H9 (cell line): ENCODE measurements at regions not wholly inside any gene's neighbourhood (a gene's known extent, or its start where the extent isn't known, plus 50 kb on each side); places are given as distances from the start of the nearest gene placed in this dataset.

Source experiments
- DNase-seq: peaks from one replicate; pipeline ENCODE4 v3.0.0-alpha.2; 2017
- H2AFZ ChIP-seq: one replicate; pipeline ENCODE4 v1.6.1; 2013; ENCODE audit warnings: mild to moderate bottlenecking, low read length, control low read depth, moderate library complexity
- H2AK5ac ChIP-seq: 2 replicates; pipeline ENCODE4 v1.6.1; 2013; ENCODE audit warnings: low read length, control low read depth, mixed read lengths; ENCODE audit not compliant: insufficient read length
- H2BK120ac ChIP-seq: one replicate; pipeline ENCODE4 v1.6.1; 2013; ENCODE audit warnings: low read depth, mild to moderate bottlenecking, low read length, control low read depth, inconsistent platforms; ENCODE audit not compliant: poor library complexity, severe bottlenecking
- H2BK12ac ChIP-seq: 2 replicates; pipeline ENCODE4 v1.6.1; 2013; ENCODE audit warnings: low read length, control low read depth, mixed read lengths, low read depth; ENCODE audit not compliant: insufficient read length
- H2BK15ac ChIP-seq: 2 replicates; pipeline ENCODE4 v1.6.1; 2013; ENCODE audit warnings: low read depth, low read length, control low read depth
- H2BK20ac ChIP-seq: one replicate; pipeline ENCODE4 v1.6.1; 2013; ENCODE audit warnings: low read depth, mild to moderate bottlenecking, low read length, control low read depth, inconsistent platforms; ENCODE audit not compliant: poor library complexity, severe bottlenecking
- H2BK5ac ChIP-seq: 2 replicates; pipeline ENCODE4 v1.6.1; 2013; ENCODE audit warnings: low read length, control low read depth, mixed read lengths; ENCODE audit not compliant: insufficient read length
- H3K14ac ChIP-seq: 2 replicates; pipeline ENCODE4 v1.6.1; 2013; ENCODE audit warnings: low read length, control low read depth; ENCODE audit not compliant: insufficient read depth
- H3K18ac ChIP-seq: 2 replicates; pipeline ENCODE4 v1.6.1; 2013; ENCODE audit warnings: low read depth, mild to moderate bottlenecking, mixed read lengths, low read length, control low read depth; ENCODE audit not compliant: insufficient read length
- H3K23ac ChIP-seq: 2 replicates; pipeline ENCODE4 v1.6.1; 2013; ENCODE audit warnings: low read length, control low read depth, mixed read lengths, low read depth; ENCODE audit not compliant: insufficient read length
- H3K23me2 ChIP-seq: 2 replicates; pipeline ENCODE4 v1.6.1; 2013; ENCODE audit warnings: low read depth, mild to moderate bottlenecking, mixed read lengths, low read length, control low read depth; ENCODE audit not compliant: insufficient read length, poor library complexity, severe bottlenecking
- H3K27ac ChIP-seq: 2 replicates; pipeline ENCODE4 v1.5.1; 2013; ENCODE audit warnings: low read length, control low read depth, mixed read lengths, low read depth; ENCODE audit not compliant: insufficient read length
- H3K27me3 ChIP-seq: 2 replicates; pipeline ENCODE4 v1.6.1; 2013; ENCODE audit warnings: low read length, control low read depth, inconsistent platforms; ENCODE audit not compliant: insufficient read depth
- H3K4ac ChIP-seq: 2 replicates; pipeline ENCODE4 v1.6.1; 2013; ENCODE audit warnings: low read depth, mild to moderate bottlenecking, control low read depth, inconsistent platforms, low read length, moderate library complexity
- H3K4me1 ChIP-seq: 2 replicates; pipeline ENCODE4 v1.6.1; 2013; ENCODE audit warnings: low read length, control low read depth, inconsistent platforms; ENCODE audit not compliant: insufficient read depth
- H3K4me2 ChIP-seq: 2 replicates; pipeline ENCODE4 v1.6.1; 2013; ENCODE audit warnings: low read length, control low read depth, mixed read lengths; ENCODE audit not compliant: insufficient read length, insufficient read depth
- H3K56ac ChIP-seq: 2 replicates; pipeline ENCODE4 v1.6.1; 2013; ENCODE audit warnings: low read depth, mild to moderate bottlenecking, mixed read lengths, low read length, control low read depth; ENCODE audit not compliant: insufficient read length
- H3K79me1 ChIP-seq: 2 replicates; pipeline ENCODE4 v1.6.1; 2013; ENCODE audit warnings: low read depth, mild to moderate bottlenecking, moderate library complexity, low read length, control low read depth, inconsistent platforms; ENCODE audit not compliant: insufficient read depth, poor library complexity, severe bottlenecking
- H3K79me2 ChIP-seq: 2 replicates; pipeline ENCODE4 v1.6.1; 2013; ENCODE audit warnings: low read length, control low read depth, inconsistent platforms; ENCODE audit not compliant: insufficient read depth
- H3K9ac ChIP-seq: 2 replicates; pipeline ENCODE4 v1.6.1; 2013; ENCODE audit warnings: low read length, control low read depth, mixed read lengths; ENCODE audit not compliant: insufficient read length; ENCODE audit errors: extremely low read depth
- H3K9me3 ChIP-seq: one replicate; pipeline ENCODE4 v1.6.1; 2013; ENCODE audit warnings: low read depth, low read length, inconsistent platforms; ENCODE audit not compliant: control insufficient read depth
- H3T11ph ChIP-seq: one replicate; pipeline ENCODE4 v1.6.1; 2013; ENCODE audit warnings: mild to moderate bottlenecking, low read length, control low read depth, inconsistent platforms
- H4K20me1 ChIP-seq: one replicate; pipeline ENCODE4 v1.6.1; 2013; ENCODE audit not compliant: control insufficient read depth, insufficient read length, insufficient read depth
- H4K5ac ChIP-seq: 2 replicates; pipeline ENCODE4 v1.6.1; 2013; ENCODE audit warnings: low read depth, mild to moderate bottlenecking, mixed read lengths, low read length, control low read depth; ENCODE audit not compliant: insufficient read length
- H4K8ac ChIP-seq: replicated peaks from 2 replicates; pipeline ENCODE4 v1.6.1; 2013; ENCODE audit warnings: low read length, control low read depth, mixed read lengths, low read depth; ENCODE audit not compliant: insufficient read length
- H4K91ac ChIP-seq: 2 replicates; pipeline ENCODE4 v1.6.1; 2013; ENCODE audit warnings: low read depth, mild to moderate bottlenecking, moderate library complexity, mixed read lengths, low read length, control low read depth; ENCODE audit not compliant: insufficient read length
- H3K27ac Mint-ChIP-seq, 3 experiments: 2 replicates in 2 of 3; 3 replicates in 1 of 3; pipeline ENCODE4 v1.8.0; 2020 to 2021; ENCODE audit warnings: mixed read lengths in 3 of 3, mild to moderate bottlenecking in 1 of 3, moderate library complexity in 1 of 3
- H3K27me3 Mint-ChIP-seq: 2 replicates; pipeline ENCODE4 v1.8.0; 2021; ENCODE audit warnings: low read depth, mild to moderate bottlenecking, moderate library complexity, mixed read lengths
- H3K36me3 Mint-ChIP-seq, 3 experiments: 2 replicates in 2 of 3; 3 replicates in 1 of 3; pipeline ENCODE4 v1.8.0; 2020 to 2021; ENCODE audit warnings: low read depth in 3 of 3, mixed read lengths in 3 of 3; ENCODE audit not compliant: insufficient read depth in 1 of 3
- H3K4me1 Mint-ChIP-seq, 2 experiments: 2 replicates each; pipeline ENCODE4 v1.8.0; 2020; ENCODE audit warnings: mixed read lengths in 2 of 2
- H3K4me3 Mint-ChIP-seq, 2 experiments: 2 replicates in 1 of 2; 3 replicates in 1 of 2; pipeline ENCODE4 v1.8.0; 2020 to 2021; ENCODE audit warnings: mild to moderate bottlenecking in 2 of 2, mixed read lengths in 2 of 2, moderate library complexity in 1 of 2
- H3K9me3 Mint-ChIP-seq, 2 experiments: 2 replicates in 1 of 2; 3 replicates in 1 of 2; pipeline ENCODE4 v1.8.0; 2020; ENCODE audit warnings: mild to moderate bottlenecking in 2 of 2, mixed read lengths in 2 of 2, moderate library complexity in 1 of 2
- WGBS: extraction: QIAGEN DNeasy Blood & Tissue Kit; methylation state at CpG from one replicate; pipeline ENCODE4 v1.1.7; 2013; ENCODE audit warnings: missing lambda C conversion rate, low lambda C conversion rate, mixed read lengths; ENCODE audit not compliant: insufficient read length; ENCODE audit errors: extremely low coverage; 5-methylcytosine and 5-hydroxymethylcytosine counted together
- TF ChIP-seq, protein P1 (sequence below): fragments of 200-600 bp; sonication (generic); conservative IDR thresholded peaks from 3 replicates; pipeline ENCODE4 v1.8.0; 2021; ENCODE audit warnings: antibody characterized with exemption, mild to moderate bottlenecking

DNA sequence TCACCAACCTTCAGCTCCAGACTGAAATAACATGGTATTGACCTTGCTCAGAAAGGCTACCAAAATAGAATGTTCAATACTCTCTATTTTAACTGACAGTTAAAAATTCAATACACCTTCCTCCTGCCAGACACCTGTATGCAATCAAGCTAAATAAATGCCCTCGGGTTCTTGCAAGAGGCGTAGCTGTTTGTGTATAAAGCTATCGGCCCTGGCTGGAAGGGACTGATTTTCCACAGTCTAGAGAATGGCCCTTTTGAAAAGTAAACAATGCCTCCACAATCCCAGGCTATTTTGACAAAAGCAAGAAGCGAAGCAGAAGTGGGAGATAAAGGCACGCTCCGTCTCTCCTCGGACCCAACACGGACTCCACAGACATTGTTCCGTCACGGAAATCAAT lies 791.2 kb downstream of the BRD1 start:
- DNase-seq, result no peak
- H3K23me2 ChIP-seq, result no peaks in the 10 kb centered on the region
- no peak overlapping the region for H4K8ac ChIP-seq
- no peak overlapping the region for H2BK20ac ChIP-seq
- no peak overlapping the region for H2AK5ac ChIP-seq
- no peak overlapping the region for H2BK15ac ChIP-seq
- H4K20me1 ChIP-seq, result no peaks in the 10 kb centered on the region
- Mint-ChIP-seq H3K9me3 (peaks cover 0 to 5% of the 10 kb centered on the region in 2 experiments; a peak in 4 of 5 replicates), H3K4me3 (no peak overlapping the region), H3K36me3 (peaks cover 0 to 6% (median 2%) of the 10 kb centered on the region in 3 experiments; a peak in 2 of 7 replicates), H3K27ac (no peak overlapping the region), H3K4me1 (peaks cover 9 to 10% of the 10 kb centered on the region in 2 experiments), H3K27me3 (peaks cover 28% of the 10 kb centered on the region)
- H3K27ac ChIP-seq, result no peak overlapping the region
- H3K14ac ChIP-seq, result no peak overlapping the region
- no peaks in the 10 kb centered on the region for H3K4me1 ChIP-seq
- H3K18ac ChIP-seq, result no peak overlapping the region
- H3K79me1 ChIP-seq, result no peaks in the 10 kb centered on the region
- TF ChIP-seq, protein P1, sequence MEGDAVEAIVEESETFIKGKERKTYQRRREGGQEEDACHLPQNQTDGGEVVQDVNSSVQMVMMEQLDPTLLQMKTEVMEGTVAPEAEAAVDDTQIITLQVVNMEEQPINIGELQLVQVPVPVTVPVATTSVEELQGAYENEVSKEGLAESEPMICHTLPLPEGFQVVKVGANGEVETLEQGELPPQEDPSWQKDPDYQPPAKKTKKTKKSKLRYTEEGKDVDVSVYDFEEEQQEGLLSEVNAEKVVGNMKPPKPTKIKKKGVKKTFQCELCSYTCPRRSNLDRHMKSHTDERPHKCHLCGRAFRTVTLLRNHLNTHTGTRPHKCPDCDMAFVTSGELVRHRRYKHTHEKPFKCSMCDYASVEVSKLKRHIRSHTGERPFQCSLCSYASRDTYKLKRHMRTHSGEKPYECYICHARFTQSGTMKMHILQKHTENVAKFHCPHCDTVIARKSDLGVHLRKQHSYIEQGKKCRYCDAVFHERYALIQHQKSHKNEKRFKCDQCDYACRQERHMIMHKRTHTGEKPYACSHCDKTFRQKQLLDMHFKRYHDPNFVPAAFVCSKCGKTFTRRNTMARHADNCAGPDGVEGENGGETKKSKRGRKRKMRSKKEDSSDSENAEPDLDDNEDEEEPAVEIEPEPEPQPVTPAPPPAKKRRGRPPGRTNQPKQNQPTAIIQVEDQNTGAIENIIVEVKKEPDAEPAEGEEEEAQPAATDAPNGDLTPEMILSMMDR, result no peak
- no peaks in the 10 kb centered on the region for H3K79me2 ChIP-seq
- H4K5ac ChIP-seq, result no peak overlapping the region
- H2BK12ac ChIP-seq, result no peak overlapping the region
- H2BK120ac ChIP-seq, result no peak overlapping the region
- H4K91ac ChIP-seq, result no peak overlapping the region
- no CpG with 5 or more reads among the region's 10 CpGs for WGBS
- no peak overlapping the region for H3T11ph ChIP-seq
- H3K56ac ChIP-seq, result no peak overlapping the region
- H3K9me3 ChIP-seq, result no peaks in the 10 kb centered on the region
- H3K4me2 ChIP-seq, result no peak overlapping the region
- H2AFZ ChIP-seq, result no peak overlapping the region
- H3K27me3 ChIP-seq, result no peaks in the 10 kb centered on the region
- H3K9ac ChIP-seq, result no peak overlapping the region
- no peak overlapping the region for H3K23ac ChIP-seq
- H3K4ac ChIP-seq, result no peak overlapping the region
- H2BK5ac ChIP-seq, result no peak overlapping the region
